ENCODE measurements at regions not wholly inside any gene's neighbourhood (a gene's known extent, or its start where the extent isn't known, plus 50 kb on each side); places are given as distances from the start of the nearest gene placed in this dataset.

DNA sequence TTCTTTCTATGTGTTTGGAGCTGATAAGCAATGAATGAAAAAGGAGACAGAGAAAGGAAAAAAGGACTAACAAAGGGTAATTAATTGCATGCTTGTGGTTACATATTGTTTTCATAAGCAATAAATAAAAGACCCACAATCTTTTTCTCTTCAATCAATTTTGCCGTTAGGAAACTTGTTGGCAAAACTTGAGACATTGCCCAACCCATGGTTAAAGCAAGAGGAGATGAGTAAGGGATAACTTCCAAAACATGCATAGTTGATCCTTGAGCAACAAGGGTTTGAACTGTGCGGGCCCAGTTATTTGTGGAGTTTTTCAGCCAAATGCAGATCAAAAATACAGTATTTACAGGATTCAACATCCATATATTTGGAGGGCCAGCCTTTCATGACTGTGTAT is 572.4 kb downstream of the AMY1C start:
- TF ChIP-seq POLR2A (IDR thresholded peaks at IDR 0.05; ENCODE audit: low read depth, low read length) (no peak), TAF1 (IDR thresholded peaks at IDR 0.05; ENCODE audit: low read depth, low read length) (no peak), POLR2AphosphoS5 (IDR thresholded peaks at IDR 0.05; ENCODE audit: low read depth, low read length) (no peak)
